NT2/D1 (cell line): ENCODE measurements at regions not wholly inside any gene's neighbourhood (a gene's known extent, or its start where the extent isn't known, plus 50 kb on each side); places are given as distances from the start of the nearest gene placed in this dataset.

Source experiments
- SUZ12 ChIP-seq: IDR thresholded peaks from 2 replicates; pipeline ENCODE4 v1.6.1; 2011; ENCODE audit not compliant: insufficient read length, insufficient read depth; ENCODE audit errors: extremely low read depth
- YY1 ChIP-seq: IDR thresholded peaks from 2 replicates; pipeline ENCODE4 v1.6.1; 2011; ENCODE audit not compliant: insufficient read length, insufficient read depth

DNA sequence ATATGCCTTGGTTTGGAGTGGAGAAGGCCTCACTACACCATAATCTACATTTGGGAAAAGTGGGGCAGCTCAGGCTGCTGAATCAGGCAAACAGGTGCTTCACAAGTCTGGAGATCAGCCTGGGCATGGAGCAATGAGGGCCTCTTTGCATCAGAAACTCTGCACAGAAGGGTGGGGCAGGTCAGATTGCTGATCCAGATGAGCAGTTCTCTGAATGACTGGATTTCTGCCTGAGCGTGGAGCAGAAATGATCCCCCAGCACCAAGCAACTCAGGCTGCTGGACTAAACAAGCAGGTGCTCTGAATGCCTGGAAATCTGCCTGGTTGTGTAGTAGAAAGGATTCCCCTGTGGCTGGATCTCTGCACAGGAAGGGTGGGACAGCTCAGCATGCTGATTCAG lies 605.3 kb upstream of the ZNF804A start:
- TF ChIP-seq SUZ12 (no peak), YY1 (no peak)
